Tibial artery (tissue), 4 donors: ENCODE measurements at regions not wholly inside any gene's neighbourhood (a gene's known extent, or its start where the extent isn't known, plus 50 kb on each side); places are given as distances from the start of the nearest gene placed in this dataset.

Source experiments
- DNase-seq, 2 donors: peaks; one replicate each; pipeline ENCODE4 v3.0.0-alpha.2; 2019
- H3K27ac ChIP-seq, 2 donors: fragments of 200-600 bp; sonication (generic) in 1 of 2; 1 replicate in 1 of 2; 2 replicates in 1 of 2; pipeline ENCODE4 v1.5.1; 2018 to 2019; ENCODE audit warnings: mild to moderate bottlenecking in 1 of 2
- H3K27me3 ChIP-seq, 2 donors: fragments of 200-600 bp; sonication (generic) in 1 of 2; one replicate each; pipeline versions ENCODE4 v1.5.1 to v1.6.0; 2016 to 2019
- H3K36me3 ChIP-seq, 3 donors: fragments of 200-600 bp; sonication (generic) in 2 of 3; one replicate each; pipeline ENCODE4 v1.5.1; 2016 to 2019; ENCODE audit warnings: mild to moderate bottlenecking in 2 of 3
- H3K4me1 ChIP-seq, 4 donors: fragments of 200-600 bp; sonication (generic) in 2 of 4; 1 replicate in 3 of 4; 2 replicates in 1 of 4; pipeline ENCODE4 v1.5.1; 2016 to 2019
- H3K4me3 ChIP-seq, 2 donors: fragments of 200-600 bp; sonication (generic) in 1 of 2; 1 replicate in 1 of 2; 2 replicates in 1 of 2; pipeline ENCODE4 v1.5.1; 2018 to 2019; ENCODE audit warnings: mild to moderate bottlenecking in 2 of 2
- H3K9me3 ChIP-seq, 3 donors: fragments of 200-600 bp; sonication (generic) in 1 of 3; one replicate each; pipeline ENCODE4 v1.5.1; 2016 to 2019
- intact Hi-C: fragments of 100-400 bp; cut with DNase I; formaldehyde crosslinking; loops from one replicate; pipeline ENCODE4 v1.15.0; 2023; ENCODE audit warnings: low total_unique reads
- TF ChIP-seq, protein P1 (sequence below), 2 experiments: fragments of 200-600 bp in 1 of 2; fragments of 450-650 bp in 1 of 2; IDR thresholded peaks; one replicate each; pipeline ENCODE4 v1.5.1; 2017 to 2019; ENCODE audit warnings: antibody characterized with exemption in 2 of 2, mild to moderate bottlenecking in 1 of 2, moderate library complexity in 1 of 2

DNA sequence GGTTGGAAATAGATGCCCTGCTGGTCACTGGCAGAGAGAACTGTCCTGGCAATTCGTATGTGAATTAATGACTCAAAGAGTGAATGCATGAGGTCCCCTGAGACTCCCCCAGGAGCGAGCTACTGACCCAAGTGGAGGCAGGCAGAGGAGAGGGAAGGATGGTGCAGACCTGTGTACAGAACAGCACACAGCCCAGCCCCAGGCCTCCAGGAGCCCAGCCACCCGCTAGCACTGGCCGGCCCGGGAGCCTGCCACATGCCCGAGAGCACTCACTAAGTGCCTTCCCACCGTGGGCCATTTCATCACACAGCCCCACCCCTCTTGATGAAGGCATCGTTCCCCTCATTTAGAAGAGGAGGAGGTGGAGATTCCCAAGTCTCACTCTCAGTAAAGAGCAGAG, 62.0 kb upstream of the IGSF21 start:
- intact Hi-C loops, result no loop called here
- no peaks in the 10 kb centered on the region for H3K36me3 ChIP-seq
- no peak for DNase-seq
- no peaks in the 10 kb centered on the region for H3K4me1 ChIP-seq
- H3K27ac ChIP-seq, result no peak overlapping the region
- peaks cover 0 to 48% of the 10 kb centered on the region in 2 donors for H3K27me3 ChIP-seq
- H3K4me3 ChIP-seq, result no peak overlapping the region
- no peaks in the 10 kb centered on the region for H3K9me3 ChIP-seq
- TF ChIP-seq, protein P1, sequence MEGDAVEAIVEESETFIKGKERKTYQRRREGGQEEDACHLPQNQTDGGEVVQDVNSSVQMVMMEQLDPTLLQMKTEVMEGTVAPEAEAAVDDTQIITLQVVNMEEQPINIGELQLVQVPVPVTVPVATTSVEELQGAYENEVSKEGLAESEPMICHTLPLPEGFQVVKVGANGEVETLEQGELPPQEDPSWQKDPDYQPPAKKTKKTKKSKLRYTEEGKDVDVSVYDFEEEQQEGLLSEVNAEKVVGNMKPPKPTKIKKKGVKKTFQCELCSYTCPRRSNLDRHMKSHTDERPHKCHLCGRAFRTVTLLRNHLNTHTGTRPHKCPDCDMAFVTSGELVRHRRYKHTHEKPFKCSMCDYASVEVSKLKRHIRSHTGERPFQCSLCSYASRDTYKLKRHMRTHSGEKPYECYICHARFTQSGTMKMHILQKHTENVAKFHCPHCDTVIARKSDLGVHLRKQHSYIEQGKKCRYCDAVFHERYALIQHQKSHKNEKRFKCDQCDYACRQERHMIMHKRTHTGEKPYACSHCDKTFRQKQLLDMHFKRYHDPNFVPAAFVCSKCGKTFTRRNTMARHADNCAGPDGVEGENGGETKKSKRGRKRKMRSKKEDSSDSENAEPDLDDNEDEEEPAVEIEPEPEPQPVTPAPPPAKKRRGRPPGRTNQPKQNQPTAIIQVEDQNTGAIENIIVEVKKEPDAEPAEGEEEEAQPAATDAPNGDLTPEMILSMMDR (IDR thresholded peaks at IDR 0.05), result no peak

DNA sequence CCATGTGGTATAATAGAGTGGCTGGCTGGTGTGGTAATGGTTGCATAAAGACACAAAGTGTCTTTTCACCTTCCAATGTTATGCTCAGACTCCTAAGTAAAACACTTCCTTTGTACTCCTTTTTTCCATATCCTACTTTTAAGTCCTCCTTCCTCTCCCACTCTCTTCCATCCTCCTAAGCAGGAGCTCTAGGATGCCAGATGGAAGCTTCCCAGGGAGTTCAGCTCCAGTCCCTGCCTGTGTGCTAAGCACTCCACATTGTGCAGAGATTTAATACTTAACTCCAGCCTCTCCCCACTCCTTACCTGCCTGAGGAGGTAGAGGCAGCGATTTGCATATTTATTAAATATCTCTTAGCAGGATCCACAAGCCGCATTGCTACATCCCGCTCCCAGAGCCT, 60.5 kb upstream of the IGSF21 start:
- DNase-seq, result no peak
- Histone ChIP-seq H3K4me1 (no peaks in the 10 kb centered on the region), H3K27me3 (peaks cover 0 to 58% of the 10 kb centered on the region in 2 donors), H3K4me3 (no peak overlapping the region), H3K27ac (no peak overlapping the region), H3K36me3 (no peaks in the 10 kb centered on the region), H3K9me3 (no peaks in the 10 kb centered on the region)
- TF ChIP-seq, protein P1 (IDR thresholded peaks at IDR 0.05), result no peak
- intact Hi-C loops, result no loop called here

DNA sequence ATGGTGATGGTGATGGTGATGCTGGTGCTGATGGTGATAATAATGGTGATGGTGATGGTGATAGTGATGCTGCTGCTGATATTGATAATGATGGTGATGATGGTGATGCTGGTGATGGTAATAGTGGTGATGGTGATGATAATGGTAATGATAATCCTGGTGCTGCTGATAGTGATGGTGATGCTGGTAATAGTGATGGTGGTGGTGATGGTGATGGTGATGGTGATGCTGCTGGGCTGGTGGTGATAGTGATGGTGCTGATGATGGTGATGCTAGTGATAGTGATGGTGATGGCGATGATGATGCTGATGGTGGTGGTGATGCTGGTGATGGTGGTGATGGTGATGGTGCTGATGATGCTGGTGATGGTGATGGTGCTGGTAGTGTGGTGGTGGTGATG, 58.4 kb upstream of the IGSF21 start:
- H3K4me3 ChIP-seq, result no peak overlapping the region
- H3K27ac ChIP-seq, result no peak overlapping the region
- H3K36me3 ChIP-seq, result no peaks in the 10 kb centered on the region
- H3K27me3 ChIP-seq, result peaks cover 0 to 53% of the 10 kb centered on the region in 2 donors
- intact Hi-C loops, result no loop called here
- no peaks in the 10 kb centered on the region for H3K9me3 ChIP-seq
- H3K4me1 ChIP-seq, result no peaks in the 10 kb centered on the region
- TF ChIP-seq, protein P1 (IDR thresholded peaks at IDR 0.05), result no peak
- DNase-seq, result no peak

DNA sequence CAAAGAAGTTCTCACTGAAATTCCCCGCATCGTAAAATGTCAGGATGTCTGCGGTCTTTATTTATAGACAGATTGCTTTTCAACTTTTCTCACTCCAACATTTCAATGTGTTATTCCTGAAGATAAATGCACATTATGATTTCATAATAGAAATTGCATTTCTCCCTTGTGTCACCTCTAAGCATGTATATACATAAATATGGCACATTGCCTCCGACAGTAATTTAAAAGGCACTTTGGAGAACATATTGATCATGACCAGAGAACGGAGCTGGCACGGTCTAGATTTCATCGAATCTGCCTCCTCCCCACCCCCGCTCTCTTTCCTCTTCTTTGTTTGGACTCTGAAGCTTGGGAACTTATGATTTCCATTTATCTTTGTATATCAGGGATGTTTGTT, 54.9 kb upstream of the IGSF21 start:
- Histone ChIP-seq H3K9me3 (no peaks in the 10 kb centered on the region), H3K4me1 (no peaks in the 10 kb centered on the region), H3K4me3 (no peak overlapping the region), H3K36me3 (no peaks in the 10 kb centered on the region), H3K27ac (no peak overlapping the region), H3K27me3 (peaks cover 0 to 56% of the 10 kb centered on the region in 2 donors)
- DNase-seq, result no peak
- intact Hi-C loops, result no loop called here
- TF ChIP-seq, protein P1 (IDR thresholded peaks at IDR 0.05), result no peak

DNA sequence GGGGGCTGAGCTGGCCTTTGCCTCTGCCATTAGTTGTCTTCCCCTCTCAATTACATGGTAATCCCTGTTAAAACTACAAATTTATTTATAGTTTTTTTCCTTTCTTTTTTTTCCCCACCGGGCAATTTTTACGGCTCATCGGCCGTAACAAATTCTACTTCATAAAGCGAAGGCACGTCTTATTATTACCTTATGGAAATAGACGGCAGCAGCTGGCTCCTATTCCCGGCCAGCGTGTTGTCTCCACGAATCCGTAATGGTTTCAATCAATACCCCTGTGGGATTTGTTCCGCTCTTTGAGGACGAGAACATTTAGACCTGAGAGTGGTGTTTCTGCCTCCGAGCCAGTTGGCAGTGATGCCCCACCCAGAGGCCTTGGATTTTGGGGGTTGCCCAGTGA, 52.4 kb upstream of the IGSF21 start:
- no peaks in the 10 kb centered on the region for H3K4me1 ChIP-seq
- no peak overlapping the region for H3K27ac ChIP-seq
- TF ChIP-seq, protein P1 (IDR thresholded peaks at IDR 0.05), result no peak
- peaks cover 0 to 75% of the 10 kb centered on the region in 2 donors for H3K27me3 ChIP-seq
- intact Hi-C loops, result no loop called here
- H3K4me3 ChIP-seq, result no peak overlapping the region
- DNase-seq, result no peak
- no peaks in the 10 kb centered on the region for H3K36me3 ChIP-seq
- H3K9me3 ChIP-seq, result no peaks in the 10 kb centered on the region

DNA sequence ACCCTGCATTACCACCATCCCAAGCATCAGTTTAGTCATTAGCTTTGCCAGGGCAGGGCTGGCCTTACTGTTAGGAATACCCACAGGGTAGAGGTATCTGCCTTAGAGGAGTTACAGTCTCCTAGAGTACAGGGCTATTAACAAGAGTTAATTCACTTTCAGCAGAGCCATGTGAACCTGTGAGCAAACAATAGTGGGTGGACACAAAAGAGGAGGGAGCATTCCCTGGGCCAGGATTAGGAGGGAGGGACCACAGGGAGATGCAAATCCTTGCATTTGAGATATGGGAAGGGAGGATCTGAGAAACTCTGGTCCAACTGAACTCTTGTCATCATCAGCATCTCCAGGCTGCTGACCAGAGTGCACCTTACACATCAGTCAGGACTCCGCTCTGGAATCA, 51.1 kb upstream of the IGSF21 start:
- H3K9me3 ChIP-seq, result no peaks in the 10 kb centered on the region
- H3K27me3 ChIP-seq, result peaks cover 0 to 76% of the 10 kb centered on the region in 2 donors
- no peak overlapping the region for H3K4me3 ChIP-seq
- no peaks in the 10 kb centered on the region for H3K36me3 ChIP-seq
- H3K27ac ChIP-seq, result no peak overlapping the region
- no peak for DNase-seq
- TF ChIP-seq, protein P1 (IDR thresholded peaks at IDR 0.05), result no peak
- intact Hi-C loops, result no loop called here
- no peaks in the 10 kb centered on the region for H3K4me1 ChIP-seq
